GM12872 (cell line): ENCODE measurements at regions not wholly inside any gene's neighbourhood (a gene's known extent, or its start where the extent isn't known, plus 50 kb on each side); places are given as distances from the start of the nearest gene placed in this dataset.

Experiments
- TF ChIP-seq, protein P1 (sequence below): IDR thresholded peaks from 3 replicates; pipeline ENCODE4 v1.5.1; 2011; ENCODE audit warnings: low read depth, mild to moderate bottlenecking, low read length, moderate library complexity; ENCODE audit not compliant: insufficient read depth

GRCh38 chr16:85481206-85481605, 131.9 kb upstream of the GSE1 start:
- TF ChIP-seq, protein P1, sequence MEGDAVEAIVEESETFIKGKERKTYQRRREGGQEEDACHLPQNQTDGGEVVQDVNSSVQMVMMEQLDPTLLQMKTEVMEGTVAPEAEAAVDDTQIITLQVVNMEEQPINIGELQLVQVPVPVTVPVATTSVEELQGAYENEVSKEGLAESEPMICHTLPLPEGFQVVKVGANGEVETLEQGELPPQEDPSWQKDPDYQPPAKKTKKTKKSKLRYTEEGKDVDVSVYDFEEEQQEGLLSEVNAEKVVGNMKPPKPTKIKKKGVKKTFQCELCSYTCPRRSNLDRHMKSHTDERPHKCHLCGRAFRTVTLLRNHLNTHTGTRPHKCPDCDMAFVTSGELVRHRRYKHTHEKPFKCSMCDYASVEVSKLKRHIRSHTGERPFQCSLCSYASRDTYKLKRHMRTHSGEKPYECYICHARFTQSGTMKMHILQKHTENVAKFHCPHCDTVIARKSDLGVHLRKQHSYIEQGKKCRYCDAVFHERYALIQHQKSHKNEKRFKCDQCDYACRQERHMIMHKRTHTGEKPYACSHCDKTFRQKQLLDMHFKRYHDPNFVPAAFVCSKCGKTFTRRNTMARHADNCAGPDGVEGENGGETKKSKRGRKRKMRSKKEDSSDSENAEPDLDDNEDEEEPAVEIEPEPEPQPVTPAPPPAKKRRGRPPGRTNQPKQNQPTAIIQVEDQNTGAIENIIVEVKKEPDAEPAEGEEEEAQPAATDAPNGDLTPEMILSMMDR = no peak

DNA sequence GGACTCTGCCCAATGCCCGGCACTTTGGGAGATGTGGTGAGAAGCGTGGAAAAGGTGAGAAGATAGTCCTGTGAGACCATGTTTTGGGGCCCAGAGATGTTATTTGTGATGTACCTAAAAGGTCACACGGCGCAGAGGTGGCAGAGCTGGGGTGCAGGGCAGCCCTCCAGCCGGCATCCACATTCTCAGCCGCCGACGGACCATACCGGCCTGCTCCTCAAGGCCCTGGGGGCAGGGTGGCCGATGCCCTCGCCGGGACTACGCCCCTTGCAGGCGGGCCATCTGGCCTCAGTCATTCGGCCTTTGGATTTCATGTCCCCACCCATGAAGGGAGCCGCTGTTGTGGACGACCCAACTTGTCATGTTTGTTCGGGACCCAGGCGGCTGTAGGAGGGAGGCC, 131.4 kb upstream of the GSE1 start:
- TF ChIP-seq, protein P1 = no peak

- TF ChIP-seq, protein P1 = no peak
Observed at GRCh38 chr16:85483424-85483823, 129.7 kb upstream of the GSE1 start.

DNA sequence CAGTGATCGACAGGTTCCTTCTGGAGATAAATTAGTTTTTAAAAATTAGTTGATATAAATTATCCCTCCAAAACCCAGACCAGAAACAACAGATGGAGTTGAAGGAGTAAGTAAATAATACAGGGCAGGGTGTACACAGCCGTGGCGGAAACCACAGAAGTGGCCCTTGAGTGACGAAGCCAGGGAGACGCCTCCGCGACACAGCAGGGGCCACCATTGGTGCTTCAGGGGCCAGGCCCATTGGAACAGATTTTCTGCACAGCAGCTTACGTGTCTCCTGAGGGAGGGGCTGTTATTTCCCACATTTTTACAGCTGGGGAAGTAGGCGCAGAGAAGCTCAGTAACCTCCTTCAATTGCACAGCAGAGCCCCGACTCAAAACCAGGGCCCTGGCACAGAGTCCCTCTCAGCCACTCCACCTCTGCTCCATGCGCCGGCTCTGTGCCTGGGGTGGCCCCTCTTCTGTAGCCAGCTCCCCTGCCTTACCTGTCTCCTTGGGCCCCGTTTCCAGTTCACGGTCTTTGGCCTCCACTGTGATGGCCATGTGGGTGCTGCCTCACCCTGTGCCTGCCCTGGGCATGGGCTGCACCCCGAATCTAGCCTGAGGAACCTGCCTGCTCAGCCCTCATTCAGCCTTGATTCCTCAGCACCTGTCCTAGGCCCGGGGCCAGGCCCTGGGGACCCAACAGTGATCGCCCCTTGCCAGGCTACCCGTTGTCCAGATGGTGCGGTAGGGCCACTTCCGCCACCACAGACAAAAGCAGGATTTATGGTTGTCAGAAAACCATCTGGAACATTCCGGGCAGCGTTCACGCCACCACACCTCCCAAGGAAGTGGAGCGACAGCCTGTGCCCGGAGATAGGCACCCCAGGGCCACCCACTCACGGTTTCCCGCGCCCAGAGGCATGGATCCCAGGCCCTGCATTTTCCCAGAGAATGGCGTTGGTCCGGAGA, 128.5 kb upstream of the GSE1 start:
- TF ChIP-seq, protein P1 = no peak

DNA sequence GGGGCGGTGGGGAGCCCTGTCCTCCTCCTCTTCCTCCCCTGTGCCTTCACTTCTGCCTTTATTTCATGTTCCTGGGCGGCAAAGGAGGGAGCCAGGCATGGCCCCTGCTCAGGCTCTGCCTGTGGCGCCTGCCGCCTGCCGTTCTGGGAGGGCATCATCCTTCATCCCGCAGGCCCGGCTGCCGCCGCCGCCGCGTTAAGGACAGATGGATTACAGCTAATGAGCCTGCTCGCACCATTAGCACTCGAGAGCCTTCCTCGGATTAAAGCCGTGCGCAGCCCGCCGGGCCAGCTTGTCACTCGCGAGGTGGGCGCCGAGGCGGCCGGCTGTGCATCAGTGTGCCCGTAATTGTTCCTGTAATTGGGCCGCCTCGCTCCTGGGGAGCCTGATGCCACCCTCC, 127.7 kb upstream of the GSE1 start:
- TF ChIP-seq, protein P1 = no peak

GRCh38 chr16:85486256-85486915, 126.7 kb upstream of the GSE1 start:
- TF ChIP-seq, protein P1 = no peak

DNA sequence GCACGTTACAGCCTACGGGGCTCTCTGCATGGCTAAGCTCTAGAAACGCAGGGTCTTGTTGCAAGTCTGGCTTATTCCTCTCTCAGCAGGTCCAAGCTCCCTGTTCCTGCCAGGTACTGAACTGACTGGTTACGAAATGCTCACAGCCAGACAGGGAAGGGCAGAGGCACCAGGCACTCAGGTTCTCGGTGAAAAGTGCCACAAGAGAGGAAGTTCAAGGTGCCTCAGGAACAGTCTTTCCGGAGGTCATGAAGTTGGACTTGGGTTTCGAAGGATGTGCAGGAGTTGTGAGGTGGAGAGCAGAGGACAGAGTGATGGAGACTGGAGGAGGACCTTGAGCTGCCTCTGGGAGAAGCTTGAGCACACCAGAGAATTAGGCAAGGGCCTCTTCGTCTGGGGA, 124.7 kb upstream of the GSE1 start:
- TF ChIP-seq, protein P1 = no peak
